ENCODE measurements at regions not wholly inside any gene's neighbourhood (a gene's known extent, or its start where the extent isn't known, plus 50 kb on each side); places are given as distances from the start of the nearest gene placed in this dataset.

GRCh38 chr2:64932371-64933216 lies 56.6 kb upstream of the SLC1A4 start:
- Histone ChIP-seq H3K27me3 (ENCODE audit: insufficient read depth) (peaks cover 29% of the 10 kb centered on the region; the same call in 1 of the 2 replicates), H3K27ac (ENCODE audit: low read depth in 2 of 2, low read length in 1 of 2) (no peak overlapping the region), H3K9ac (no peak overlapping the region), H3K79me2 (ENCODE audit: insufficient read depth) (no peaks in the 10 kb centered on the region), H3F3A (replicated peaks; ENCODE audit: insufficient read depth) (no peaks in the 10 kb centered on the region), H3K4me1 (ENCODE audit: control insufficient read depth in 1 of 2, insufficient read depth in 2 of 2, low read depth in 1 of 2, low read length in 1 of 2) (no peaks in the 10 kb centered on the region), H3K36me3 (replicated peaks in 1 of 2; ENCODE audit: control insufficient read depth in 1 of 2, insufficient read depth in 2 of 2, low read length in 1 of 2) (no peaks in the 10 kb centered on the region), H4K20me1 (ENCODE audit: insufficient read depth) (no peaks in the 10 kb centered on the region), H3K4me2 (no peak overlapping the region), H3K4me3 (ENCODE audit: low read depth in 2 of 2, low read length in 1 of 2) (no peak overlapping the region), H3K9me3 (no peaks in the 10 kb centered on the region), H3K9me2 (no peaks in the 10 kb centered on the region), H2AFZ (ENCODE audit: low read depth) (no peak overlapping the region)
- ChIA-PET POLR2A (interaction anchor here (0.6 kb wide), 1 partner anchor 77 kb away, joined by 3 read pairs; no protein-coding TSS in a partner anchor), CTCF (interaction anchor here (1.2 to 2.1 kb wide), 2 partner anchors 8 to 15 kb away, joined by 4 to 9 read pairs; no protein-coding TSS in a partner anchor)
- no peak for DNase-seq
- TF ChIP-seq IRF3 (IDR thresholded peaks at IDR 0.05; ENCODE audit: low read depth, low read length) (no peak), CHD2 (IDR thresholded peaks at IDR 0.05; ENCODE audit: low read length, partially characterized antibody) (no peak), MEF2A (IDR thresholded peaks at IDR 0.05; ENCODE audit: borderline replicate concordance, low read depth) (no peak), POLR2AphosphoS5 (IDR thresholded peaks at IDR 0.05; ENCODE audit: low read depth, low read length) (no peak), TCF12 (IDR thresholded peaks at IDR 0.05) (no peak), NFIC (IDR thresholded peaks at IDR 0.05; ENCODE audit: borderline replicate concordance) (no peak), EP300 (IDR thresholded peaks at IDR 0.05; ENCODE audit: borderline replicate concordance in 1 of 2, low read depth in 1 of 2, low read length in 1 of 2) (no peak), MAX (IDR thresholded peaks at IDR 0.05; ENCODE audit: low read depth) (no peak), SMC3 (IDR thresholded peaks at IDR 0.05; ENCODE audit: low read depth, low read length) (no peak), REST (IDR thresholded peaks at IDR 0.05; ENCODE audit: low read depth, low read length) (no peak), PBX3 (IDR thresholded peaks at IDR 0.05) (no peak), RXRA (IDR thresholded peaks at IDR 0.05; ENCODE audit: borderline replicate concordance, low read depth) (no peak), FOSL2 (IDR thresholded peaks at IDR 0.05; ENCODE audit: borderline replicate concordance, low read depth) (no peak), RFX5 (IDR thresholded peaks at IDR 0.05; ENCODE audit: low read length) (no peak), NRF1 (IDR thresholded peaks at IDR 0.05; ENCODE audit: low read depth, low read length) (no peak)
- 54% methylated on average over 8 of the region's 9 CpGs for WGBS (ENCODE audit: low lambda C conversion rate)
